IMR-90 (cell line): ENCODE measurements at regions not wholly inside any gene's neighbourhood (a gene's known extent, or its start where the extent isn't known, plus 50 kb on each side); places are given as distances from the start of the nearest gene placed in this dataset.

Source experiments
- CEBPB ChIP-seq: IDR thresholded peaks from 2 replicates; pipeline ENCODE4 v1.6.1; 2012; ENCODE audit warnings: low read depth, low read length, improper control_type of control experiment
- CHD1 ChIP-seq: IDR thresholded peaks from 2 replicates; pipeline ENCODE4 v1.6.1; 2012; ENCODE audit warnings: low read depth, low read length, improper control_type of control experiment
- FOS ChIP-seq: fragments of 150-350 bp; IDR thresholded peaks from 2 replicates; pipeline ENCODE4 v1.6.1; 2016; ENCODE audit warnings: low read depth, low read length
- MXI1 ChIP-seq: IDR thresholded peaks from 2 replicates; pipeline ENCODE4 v1.6.1; 2012; ENCODE audit warnings: low read depth, mild to moderate bottlenecking, low read length, moderate library complexity, borderline replicate concordance
- NFE2L2 ChIP-seq: fragments of 150-350 bp; IDR thresholded peaks from 2 replicates; pipeline ENCODE4 v1.6.1; 2016; ENCODE audit warnings: low read depth, mild to moderate bottlenecking, low read length
- POLR2A ChIP-seq: IDR thresholded peaks from 2 replicates; pipeline ENCODE4 v1.6.1; 2012; ENCODE audit warnings: mild to moderate bottlenecking, low read depth, low read length
- RAD21 ChIP-seq: IDR thresholded peaks from 2 replicates; pipeline ENCODE4 v1.6.1; 2012; ENCODE audit warnings: low read length, improper control_type of control experiment
- RCOR1 ChIP-seq: IDR thresholded peaks from 2 replicates; pipeline ENCODE4 v1.6.1; 2012; ENCODE audit warnings: mild to moderate bottlenecking, low read length, improper control_type of control experiment; ENCODE audit not compliant: insufficient replicate concordance
- SMC3 ChIP-seq: fragments of 150-350 bp; IDR thresholded peaks from 2 replicates; pipeline ENCODE4 v1.6.1; 2016; ENCODE audit warnings: low read depth, mild to moderate bottlenecking, antibody characterized with exemption, low read length, moderate library complexity
- TF ChIP-seq, protein P1 (sequence below): conservative IDR thresholded peaks from 2 replicates; pipeline ENCODE4 v1.5.1; 2012; ENCODE audit warnings: mild to moderate bottlenecking, low read depth, low read length, improper control_type of control experiment
- TF ChIP-seq, protein P2 (sequence below): fragments of 150-350 bp; IDR thresholded peaks from 2 replicates; pipeline ENCODE4 v1.6.1; 2017; ENCODE audit warnings: mild to moderate bottlenecking, antibody characterized with exemption, low read length, low read depth

DNA sequence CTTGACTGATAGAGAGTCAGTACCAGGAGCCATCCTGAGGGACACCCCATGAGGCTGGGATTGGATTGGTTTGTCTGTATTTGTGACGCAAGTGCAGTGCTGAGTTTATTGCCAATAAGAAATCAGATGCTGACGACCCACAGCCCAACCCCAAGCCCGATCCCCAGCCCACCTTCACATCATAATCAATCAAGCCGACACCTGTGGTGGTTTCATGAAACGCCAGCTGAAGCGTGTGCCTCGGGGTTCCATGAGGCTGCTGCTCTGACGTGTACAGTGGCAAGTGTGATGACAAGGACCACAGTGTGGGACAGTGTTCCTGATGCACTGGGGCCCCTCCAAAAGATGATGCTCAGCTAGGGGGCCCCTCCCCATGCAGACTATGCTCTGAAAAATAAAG is 62.1 kb upstream of the C14orf180 start:
- TF ChIP-seq, protein P1, sequence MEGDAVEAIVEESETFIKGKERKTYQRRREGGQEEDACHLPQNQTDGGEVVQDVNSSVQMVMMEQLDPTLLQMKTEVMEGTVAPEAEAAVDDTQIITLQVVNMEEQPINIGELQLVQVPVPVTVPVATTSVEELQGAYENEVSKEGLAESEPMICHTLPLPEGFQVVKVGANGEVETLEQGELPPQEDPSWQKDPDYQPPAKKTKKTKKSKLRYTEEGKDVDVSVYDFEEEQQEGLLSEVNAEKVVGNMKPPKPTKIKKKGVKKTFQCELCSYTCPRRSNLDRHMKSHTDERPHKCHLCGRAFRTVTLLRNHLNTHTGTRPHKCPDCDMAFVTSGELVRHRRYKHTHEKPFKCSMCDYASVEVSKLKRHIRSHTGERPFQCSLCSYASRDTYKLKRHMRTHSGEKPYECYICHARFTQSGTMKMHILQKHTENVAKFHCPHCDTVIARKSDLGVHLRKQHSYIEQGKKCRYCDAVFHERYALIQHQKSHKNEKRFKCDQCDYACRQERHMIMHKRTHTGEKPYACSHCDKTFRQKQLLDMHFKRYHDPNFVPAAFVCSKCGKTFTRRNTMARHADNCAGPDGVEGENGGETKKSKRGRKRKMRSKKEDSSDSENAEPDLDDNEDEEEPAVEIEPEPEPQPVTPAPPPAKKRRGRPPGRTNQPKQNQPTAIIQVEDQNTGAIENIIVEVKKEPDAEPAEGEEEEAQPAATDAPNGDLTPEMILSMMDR: no peak
- TF ChIP-seq RCOR1 (no peak), POLR2A (no peak), CHD1 (no peak), FOS (no peak), RAD21 (no peak), SMC3 (no peak), CEBPB (no peak), MXI1 (no peak), NFE2L2 (no peak)
- TF ChIP-seq, protein P2, sequence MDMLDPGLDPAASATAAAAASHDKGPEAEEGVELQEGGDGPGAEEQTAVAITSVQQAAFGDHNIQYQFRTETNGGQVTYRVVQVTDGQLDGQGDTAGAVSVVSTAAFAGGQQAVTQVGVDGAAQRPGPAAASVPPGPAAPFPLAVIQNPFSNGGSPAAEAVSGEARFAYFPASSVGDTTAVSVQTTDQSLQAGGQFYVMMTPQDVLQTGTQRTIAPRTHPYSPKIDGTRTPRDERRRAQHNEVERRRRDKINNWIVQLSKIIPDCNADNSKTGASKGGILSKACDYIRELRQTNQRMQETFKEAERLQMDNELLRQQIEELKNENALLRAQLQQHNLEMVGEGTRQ: no peak
